SK-N-SH treated with all-trans-retinoic acid at 6 μM for 48 hours (cell line): ENCODE measurements at regions not wholly inside any gene's neighbourhood (a gene's known extent, or its start where the extent isn't known, plus 50 kb on each side); places are given as distances from the start of the nearest gene placed in this dataset.

Source experiments
- ATAC-seq: fragments of 200-7000 bp; cut with Tn5 transposase; 3 replicates; pipeline ENCODE4 v1.9.1; 2020; ENCODE audit warnings: mild to moderate bottlenecking, moderate library complexity
- ARNTL ChIP-seq: fragments of 450-650 bp; formaldehyde crosslinking; IDR thresholded peaks from 2 replicates; pipeline ENCODE4 v1.5.0; 2020; ENCODE audit warnings: low read depth, mild to moderate bottlenecking, moderate library complexity, borderline replicate concordance
- CSDC2 ChIP-seq: fragments of 250-450 bp; sonication (Bioruptor Pico); IDR thresholded peaks from 2 replicates; pipeline ENCODE4 v1.5.0; 2020; ENCODE audit warnings: mild to moderate bottlenecking, moderate library complexity
- ESRRG ChIP-seq: fragments of 250-450 bp; sonication (Bioruptor Pico); IDR thresholded peaks from 2 replicates; pipeline ENCODE4 v1.6.1; 2021; ENCODE audit warnings: mild to moderate bottlenecking
- GLIS3 ChIP-seq: fragments of 250-450 bp; sonication (Bioruptor Pico); IDR thresholded peaks from 2 replicates; pipeline ENCODE4 v1.5.0; 2020; ENCODE audit warnings: mild to moderate bottlenecking, moderate library complexity
- ISL1 ChIP-seq: fragments of 250-450 bp; sonication (Bioruptor Pico); IDR thresholded peaks from 2 replicates; pipeline ENCODE4 v2.1.2; 2022; ENCODE audit warnings: mild to moderate bottlenecking, moderate library complexity
- OSR1 ChIP-seq: fragments of 250-450 bp; sonication (Bioruptor Pico); IDR thresholded peaks from 2 replicates; pipeline ENCODE4 v1.8.0; 2022; ENCODE audit warnings: moderate library complexity, mild to moderate bottlenecking, inconsistent platforms
- PPARA ChIP-seq: fragments of 250-450 bp; sonication (Bioruptor Pico); IDR thresholded peaks from 2 replicates; pipeline ENCODE4 v1.5.0; 2020; ENCODE audit warnings: mild to moderate bottlenecking, borderline replicate concordance
- RARB ChIP-seq: fragments of 250-450 bp; sonication (Bioruptor Pico); IDR thresholded peaks from 2 replicates; pipeline ENCODE4 v1.8.0; 2021; ENCODE audit warnings: mild to moderate bottlenecking, moderate library complexity
- SNAI2 ChIP-seq: fragments of 250-450 bp; sonication (Bioruptor Pico); IDR thresholded peaks from 2 replicates; pipeline ENCODE4 v1.5.0; 2020; ENCODE audit warnings: mild to moderate bottlenecking, moderate library complexity
- TCF4 ChIP-seq: fragments of 250-450 bp; sonication (Bioruptor Pico); IDR thresholded peaks from 2 replicates; pipeline ENCODE4 v1.8.0; 2021; ENCODE audit warnings: mild to moderate bottlenecking, moderate library complexity, borderline replicate concordance
- TOX ChIP-seq: fragments of 250-450 bp; sonication (Bioruptor Pico); IDR thresholded peaks from 2 replicates; pipeline ENCODE4 v1.8.0; 2021; ENCODE audit warnings: mild to moderate bottlenecking, moderate library complexity, borderline replicate concordance
- ZC3H10 ChIP-seq: fragments of 250-450 bp; sonication (Bioruptor Pico); IDR thresholded peaks from 2 replicates; pipeline ENCODE4 v1.5.1; 2021; ENCODE audit warnings: mild to moderate bottlenecking, moderate library complexity
- ZFP3 ChIP-seq: fragments of 250-450 bp; sonication (Bioruptor Pico); IDR thresholded peaks from 2 replicates; pipeline ENCODE4 v1.5.0; 2020; ENCODE audit warnings: mild to moderate bottlenecking, moderate library complexity
- ZFP30 ChIP-seq: fragments of 450-650 bp; formaldehyde crosslinking; IDR thresholded peaks from 2 replicates; pipeline ENCODE4 v1.5.0; 2022; ENCODE audit warnings: mild to moderate bottlenecking, moderate library complexity
- ZNF565 ChIP-seq: fragments of 450-650 bp; formaldehyde crosslinking; conservative IDR thresholded peaks from 2 replicates; pipeline ENCODE4 v1.5.0; 2020; ENCODE audit warnings: low read depth, mild to moderate bottlenecking, moderate library complexity
- TF ChIP-seq, protein P1 (sequence below): fragments of 250-450 bp; sonication (Bioruptor Pico); IDR thresholded peaks from 2 replicates; pipeline ENCODE4 v1.5.1; 2020; ENCODE audit warnings: low read depth, mild to moderate bottlenecking, moderate library complexity
- TF ChIP-seq, protein P2 (sequence below): fragments of 250-450 bp; sonication (Bioruptor Pico); IDR thresholded peaks from 2 replicates; pipeline ENCODE4 v1.5.0; 2020; ENCODE audit warnings: mild to moderate bottlenecking, moderate library complexity
- TF ChIP-seq, protein P3 (sequence below): fragments of 250-450 bp; sonication (Bioruptor Pico); IDR thresholded peaks from 2 replicates; pipeline ENCODE4 v1.8.0; 2021; ENCODE audit warnings: low read depth, mild to moderate bottlenecking, moderate library complexity, borderline replicate concordance

DNA sequence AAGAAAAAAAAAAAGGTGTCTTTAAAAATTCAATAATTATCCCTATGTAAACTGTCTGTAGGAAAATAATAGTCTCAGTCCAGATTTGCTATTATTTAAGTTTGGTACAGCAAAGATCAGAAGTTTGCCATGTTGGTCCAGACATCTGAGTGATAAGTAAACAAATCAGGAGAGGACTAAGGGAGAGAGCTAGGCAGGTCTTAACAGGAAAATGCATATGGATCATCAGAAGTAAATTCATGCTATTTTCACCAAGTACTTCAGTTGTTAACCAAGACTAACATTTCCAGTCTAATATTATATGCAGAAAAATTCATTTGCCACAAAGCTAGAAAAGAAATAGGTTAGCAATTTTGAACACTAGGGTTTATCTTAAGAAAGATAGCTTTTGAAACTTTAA, 95.0 kb upstream of the STK17B start:
- ATAC-seq: no peak
- no peak for TF ChIP-seq ZFP3 (CRISPR knock-in tag)

DNA sequence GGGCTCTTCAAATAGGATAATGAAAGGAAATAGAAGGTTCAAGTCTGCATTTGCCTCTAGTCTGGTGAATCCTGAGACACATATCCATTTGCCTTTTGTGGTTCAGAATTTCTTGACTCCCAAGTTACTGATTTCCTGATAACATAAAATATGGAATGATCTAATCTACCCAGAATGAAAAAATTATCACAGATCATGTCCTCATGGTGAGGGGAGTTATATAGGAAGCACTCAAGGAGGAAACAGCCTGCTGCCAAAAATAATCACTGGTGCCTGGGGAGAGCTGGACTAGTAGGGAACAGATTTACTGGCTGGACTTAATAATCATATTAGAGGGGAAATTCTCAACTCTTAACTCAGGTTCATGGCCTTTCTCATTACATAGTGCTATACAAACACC, 95.5 kb upstream of the STK17B start:
- TF ChIP-seq PPARA (CRISPR knock-in tag): no peak
- TF ChIP-seq ZFP3 (CRISPR knock-in tag): 0 out of 2 replicates have a peak, but pooled peaks have one; percentile 11
- TF ChIP-seq, protein P1, sequence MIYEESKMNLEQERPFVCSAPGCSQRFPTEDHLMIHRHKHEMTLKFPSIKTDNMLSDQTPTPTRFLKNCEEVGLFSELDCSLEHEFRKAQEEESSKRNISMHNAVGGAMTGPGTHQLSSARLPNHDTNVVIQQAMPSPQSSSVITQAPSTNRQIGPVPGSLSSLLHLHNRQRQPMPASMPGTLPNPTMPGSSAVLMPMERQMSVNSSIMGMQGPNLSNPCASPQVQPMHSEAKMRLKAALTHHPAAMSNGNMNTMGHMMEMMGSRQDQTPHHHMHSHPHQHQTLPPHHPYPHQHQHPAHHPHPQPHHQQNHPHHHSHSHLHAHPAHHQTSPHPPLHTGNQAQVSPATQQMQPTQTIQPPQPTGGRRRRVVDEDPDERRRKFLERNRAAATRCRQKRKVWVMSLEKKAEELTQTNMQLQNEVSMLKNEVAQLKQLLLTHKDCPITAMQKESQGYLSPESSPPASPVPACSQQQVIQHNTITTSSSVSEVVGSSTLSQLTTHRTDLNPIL (CRISPR knock-in tag): peak; percentile 56; the same call in 1 of the 2 replicates
- no peak for TF ChIP-seq TOX (CRISPR knock-in tag)
- peak; percentile 57; the same call in 1 of the 2 replicates for TF ChIP-seq TCF4 (CRISPR knock-in tag)
- no peak for TF ChIP-seq ZC3H10 (CRISPR knock-in tag)
- no peak for TF ChIP-seq GLIS3
- TF ChIP-seq ISL1 (CRISPR knock-in tag): peak; percentile 90
- no peak for TF ChIP-seq RARB (CRISPR knock-in tag)
- TF ChIP-seq, protein P2, sequence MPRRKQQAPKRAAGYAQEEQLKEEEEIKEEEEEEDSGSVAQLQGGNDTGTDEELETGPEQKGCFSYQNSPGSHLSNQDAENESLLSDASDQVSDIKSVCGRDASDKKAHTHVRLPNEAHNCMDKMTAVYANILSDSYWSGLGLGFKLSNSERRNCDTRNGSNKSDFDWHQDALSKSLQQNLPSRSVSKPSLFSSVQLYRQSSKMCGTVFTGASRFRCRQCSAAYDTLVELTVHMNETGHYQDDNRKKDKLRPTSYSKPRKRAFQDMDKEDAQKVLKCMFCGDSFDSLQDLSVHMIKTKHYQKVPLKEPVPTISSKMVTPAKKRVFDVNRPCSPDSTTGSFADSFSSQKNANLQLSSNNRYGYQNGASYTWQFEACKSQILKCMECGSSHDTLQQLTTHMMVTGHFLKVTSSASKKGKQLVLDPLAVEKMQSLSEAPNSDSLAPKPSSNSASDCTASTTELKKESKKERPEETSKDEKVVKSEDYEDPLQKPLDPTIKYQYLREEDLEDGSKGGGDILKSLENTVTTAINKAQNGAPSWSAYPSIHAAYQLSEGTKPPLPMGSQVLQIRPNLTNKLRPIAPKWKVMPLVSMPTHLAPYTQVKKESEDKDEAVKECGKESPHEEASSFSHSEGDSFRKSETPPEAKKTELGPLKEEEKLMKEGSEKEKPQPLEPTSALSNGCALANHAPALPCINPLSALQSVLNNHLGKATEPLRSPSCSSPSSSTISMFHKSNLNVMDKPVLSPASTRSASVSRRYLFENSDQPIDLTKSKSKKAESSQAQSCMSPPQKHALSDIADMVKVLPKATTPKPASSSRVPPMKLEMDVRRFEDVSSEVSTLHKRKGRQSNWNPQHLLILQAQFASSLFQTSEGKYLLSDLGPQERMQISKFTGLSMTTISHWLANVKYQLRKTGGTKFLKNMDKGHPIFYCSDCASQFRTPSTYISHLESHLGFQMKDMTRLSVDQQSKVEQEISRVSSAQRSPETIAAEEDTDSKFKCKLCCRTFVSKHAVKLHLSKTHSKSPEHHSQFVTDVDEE: 0 out of 2 replicates have a peak, but pooled peaks have one; percentile 50
- peak; percentile 74 for ATAC-seq

DNA sequence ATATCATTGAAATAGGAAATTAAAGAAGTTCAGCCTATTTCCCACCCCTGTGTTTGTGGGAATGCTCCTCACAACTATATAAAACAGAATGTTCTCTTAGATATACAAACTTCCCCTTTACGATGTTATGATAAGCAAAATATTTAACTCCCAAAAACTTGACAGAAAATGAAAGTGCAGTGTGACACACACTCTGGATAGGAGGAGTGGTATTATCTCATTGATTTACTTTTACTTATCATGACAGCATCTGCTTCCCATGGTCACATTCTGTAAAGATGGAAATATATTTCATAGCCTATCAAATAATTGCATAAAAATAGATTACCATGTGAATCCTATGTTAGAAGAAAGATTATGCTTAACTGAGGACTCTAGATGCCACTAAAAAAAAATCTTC, 96.6 kb upstream of the STK17B start:
- TF ChIP-seq ZC3H10 (CRISPR knock-in tag) (no peak), ISL1 (CRISPR knock-in tag) (peak; percentile 62; the same call in 1 of the 2 replicates)
- peak; percentile 7; the same call in 2 of the 3 replicates for ATAC-seq

DNA sequence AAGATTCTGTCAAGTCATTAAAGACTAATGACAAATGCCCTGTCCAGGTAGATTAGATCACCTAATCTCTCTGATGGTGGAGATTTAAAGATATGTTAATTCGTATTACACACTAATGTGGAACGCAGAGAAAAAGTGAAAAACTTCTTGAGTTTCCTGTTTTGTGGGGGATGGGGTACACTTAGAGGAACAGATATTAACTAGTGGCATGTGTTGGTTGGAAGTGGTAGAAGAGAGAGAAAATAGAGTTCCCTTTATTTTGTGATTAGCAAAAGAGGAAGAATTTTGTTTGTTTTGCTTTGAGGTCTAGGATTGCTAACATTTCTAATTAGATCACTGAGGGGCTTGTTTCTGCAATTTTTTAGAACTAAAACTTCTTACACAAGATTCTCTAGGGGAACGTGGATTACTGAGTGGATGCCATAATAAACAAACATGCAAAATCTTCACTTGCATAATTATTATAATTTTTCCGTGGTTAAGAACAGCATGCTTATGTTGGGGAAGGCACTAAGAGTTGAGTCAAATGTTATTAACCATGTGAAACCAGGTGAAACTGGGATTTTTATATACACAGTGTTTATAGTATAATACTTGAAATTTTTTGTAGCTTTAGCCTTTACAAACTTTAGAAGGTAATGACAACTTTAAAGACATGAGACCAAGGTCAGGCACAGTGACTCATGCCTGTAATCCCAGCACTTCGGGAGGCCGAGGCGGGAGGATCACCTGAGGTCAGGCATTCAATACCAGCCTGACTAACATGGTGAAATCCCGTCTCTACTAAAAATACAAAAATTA, 97.4 kb upstream of the STK17B start:
- ATAC-seq: peak; percentile 18; the same call in 2 of the 3 replicates
- TF ChIP-seq ISL1 (CRISPR knock-in tag): peak; percentile 38; the same call in 1 of the 2 replicates
- no peak for TF ChIP-seq CSDC2 (CRISPR knock-in tag)
- TF ChIP-seq, protein P2: no peak
- TF ChIP-seq ZFP3 (CRISPR knock-in tag): no peak

DNA sequence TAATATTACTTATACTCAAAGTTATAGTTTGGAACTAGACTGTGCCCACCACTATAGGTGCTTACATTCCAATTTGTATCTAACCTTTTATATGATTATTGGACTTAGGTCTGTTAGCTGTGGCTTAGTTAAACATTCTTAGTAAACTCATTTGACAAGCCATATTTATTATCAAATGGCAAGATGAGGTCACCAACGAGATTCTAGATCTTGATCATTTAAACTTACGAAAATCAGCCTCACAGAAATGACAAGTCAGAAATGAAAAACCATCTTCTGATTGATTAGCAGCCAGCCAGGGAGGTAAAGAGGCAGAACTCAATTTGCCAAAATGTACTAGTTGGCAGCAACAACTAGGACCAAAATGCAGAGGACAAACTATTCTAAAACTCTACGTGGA, 100.4 kb upstream of the STK17B start:
- no peak for ATAC-seq
- TF ChIP-seq ARNTL (CRISPR knock-in tag) (no peak), SNAI2 (CRISPR knock-in tag) (no peak), ZNF565 (no peak), ESRRG (CRISPR knock-in tag) (no peak), ISL1 (CRISPR knock-in tag) (no peak), GLIS3 (no peak), OSR1 (CRISPR knock-in tag) (no peak), TCF4 (CRISPR knock-in tag) (no peak), PPARA (CRISPR knock-in tag) (no peak), CSDC2 (CRISPR knock-in tag) (no peak), ZFP30 (CRISPR knock-in tag) (no peak)
- TF ChIP-seq, protein P3, sequence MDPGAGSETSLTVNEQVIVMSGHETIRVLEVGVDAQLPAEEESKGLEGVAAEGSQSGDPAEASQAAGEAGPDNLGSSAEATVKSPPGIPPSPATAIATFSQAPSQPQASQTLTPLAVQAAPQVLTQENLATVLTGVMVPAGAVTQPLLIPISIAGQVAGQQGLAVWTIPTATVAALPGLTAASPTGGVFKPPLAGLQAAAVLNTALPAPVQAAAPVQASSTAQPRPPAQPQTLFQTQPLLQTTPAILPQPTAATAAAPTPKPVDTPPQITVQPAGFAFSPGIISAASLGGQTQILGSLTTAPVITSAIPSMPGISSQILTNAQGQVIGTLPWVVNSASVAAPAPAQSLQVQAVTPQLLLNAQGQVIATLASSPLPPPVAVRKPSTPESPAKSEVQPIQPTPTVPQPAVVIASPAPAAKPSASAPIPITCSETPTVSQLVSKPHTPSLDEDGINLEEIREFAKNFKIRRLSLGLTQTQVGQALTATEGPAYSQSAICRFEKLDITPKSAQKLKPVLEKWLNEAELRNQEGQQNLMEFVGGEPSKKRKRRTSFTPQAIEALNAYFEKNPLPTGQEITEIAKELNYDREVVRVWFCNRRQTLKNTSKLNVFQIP (CRISPR knock-in tag): no peak
- TF ChIP-seq, protein P1 (CRISPR knock-in tag): no peak
- TF ChIP-seq, protein P2: no peak
